ENCODE measurements at regions not wholly inside any gene's neighbourhood (a gene's known extent, or its start where the extent isn't known, plus 50 kb on each side); places are given as distances from the start of the nearest gene placed in this dataset.
"Not testable (repeated sequence)": the region's sequence is repeated elsewhere in the genome, so short reads cannot be mapped to it uniquely, and the experiment has no call there.

- no peak for DNase-seq
These were observed 108.3 kb upstream of the FGGY start for GRCh38 chr1:59188413-59189213.

- DNase-seq = no peak
These were observed 103.3 kb upstream of the FGGY start for GRCh38 chr1:59193443-59194093.

- DNase-seq = no peak
These were observed 102.3 kb upstream of the FGGY start for GRCh38 chr1:59194621-59195020.

- DNase-seq = no peak
These were observed 101.7 kb upstream of the FGGY start for GRCh38 chr1:59195151-59195550.

GRCh38 chr1:59198564-59198963, 98.3 kb upstream of the FGGY start:
- DNase-seq = no peak

- no peak for DNase-seq
These were observed 97.7 kb upstream of the FGGY start for GRCh38 chr1:59199147-59199546.

- DNase-seq = no peak
These were observed 97.0 kb upstream of the FGGY start for GRCh38 chr1:59199719-59200376.

- DNase-seq = no peak
These were observed 95.6 kb upstream of the FGGY start for GRCh38 chr1:59201341-59201740.

GRCh38 chr1:59202455-59202854, 94.4 kb upstream of the FGGY start:
- DNase-seq = no peak

GRCh38 chr1:59204001-59204400, 92.9 kb upstream of the FGGY start:
- no peak for DNase-seq

- DNase-seq = not testable (repeated sequence)
These were observed 90.3 kb upstream of the FGGY start for GRCh38 chr1:59206616-59207015.

GRCh38 chr1:59210430-59210829, 86.5 kb upstream of the FGGY start:
- not testable (repeated sequence) for DNase-seq

GRCh38 chr1:59212706-59213105, 84.2 kb upstream of the FGGY start:
- no peak for DNase-seq

GRCh38 chr1:59214248-59215208, 82.4 kb upstream of the FGGY start:
- DNase-seq = no peak

- DNase-seq = no peak
These were observed 81.1 kb upstream of the FGGY start for GRCh38 chr1:59215766-59216291.

GRCh38 chr1:59217439-59217838, 79.5 kb upstream of the FGGY start:
- DNase-seq = not testable (repeated sequence)

- no peak for DNase-seq
These were observed 78.2 kb upstream of the FGGY start for GRCh38 chr1:59218521-59219236.

GRCh38 chr1:59219916-59220315, 77.0 kb upstream of the FGGY start:
- DNase-seq = no peak

- no peak for DNase-seq
These were observed 76.5 kb upstream of the FGGY start for GRCh38 chr1:59220356-59220755.

GRCh38 chr1:59223198-59223597, 73.7 kb upstream of the FGGY start:
- no peak for DNase-seq

- DNase-seq = no peak
These were observed 72.8 kb upstream of the FGGY start for GRCh38 chr1:59223989-59224634.
